Endothelial cell of umbilical vein (primary cell): ENCODE measurements at regions not wholly inside any gene's neighbourhood (a gene's known extent, or its start where the extent isn't known, plus 50 kb on each side); places are given as distances from the start of the nearest gene placed in this dataset.

Experiments used
- CTCF ChIP-seq, 2 donors: IDR thresholded peaks; 1 replicate in 1 of 2; 2 replicates in 1 of 2; pipeline ENCODE4 v1.5.1; 2011; ENCODE audit warnings: low read length in 2 of 2, mild to moderate bottlenecking in 2 of 2, moderate library complexity in 2 of 2, control low read depth in 1 of 2, inconsistent platforms in 1 of 2, low read depth in 1 of 2; ENCODE audit not compliant: insufficient read depth in 1 of 2; ENCODE audit errors: extremely low read depth in 1 of 2
- FOS ChIP-seq: IDR thresholded peaks from 2 replicates; pipeline ENCODE4 v1.6.1; 2011; ENCODE audit warnings: mild to moderate bottlenecking, low read length, moderate library complexity, borderline replicate concordance; ENCODE audit not compliant: insufficient read depth
- MAX ChIP-seq: IDR thresholded peaks from 2 replicates; pipeline ENCODE4 v1.6.1; 2011; ENCODE audit not compliant: insufficient read depth, insufficient read length
- POLR2A ChIP-seq: IDR thresholded peaks from 2 replicates; pipeline ENCODE4 v1.6.1; 2012; ENCODE audit warnings: low read depth, mild to moderate bottlenecking, control low read depth, low read length

GRCh38 chr1:87867626-87868025 is 538.9 kb downstream of the LMO4 start:
- TF ChIP-seq POLR2A (no peak), CTCF (IDR thresholded peaks at IDR 0.05; ENCODE audit: extremely low read depth in 1 of 2, insufficient read depth in 1 of 2, low read depth in 1 of 2, low read length in 2 of 2) (no peak), FOS (no peak), MAX (no peak)
